CD14-positive monocyte (primary cell): ENCODE measurements at regions not wholly inside any gene's neighbourhood (a gene's known extent, or its start where the extent isn't known, plus 50 kb on each side); places are given as distances from the start of the nearest gene placed in this dataset.

ENCODE experiments used
- DNase-seq, 3 donors: peaks; one replicate each; pipeline ENCODE4 v3.0.0-alpha.2; 2011 to 2022
- H2AFZ ChIP-seq: 2 replicates; pipeline ENCODE4 v1.6.0; 2012; ENCODE audit warnings: mild to moderate bottlenecking, low read depth, low read length, inconsistent platforms; ENCODE audit not compliant: insufficient read depth, poor library complexity, severe bottlenecking
- H3K27ac ChIP-seq, 2 donors: 1 replicate in 1 of 2; 2 replicates in 1 of 2; pipeline ENCODE4 v1.5.1; 2012 to 2013; ENCODE audit warnings: low read length in 2 of 2, control low read depth in 1 of 2, inconsistent platforms in 1 of 2, low read depth in 1 of 2, mild to moderate bottlenecking in 1 of 2
- H3K27me3 ChIP-seq, 2 donors: one replicate each; pipeline versions ENCODE4 v1.6.0 to v1.6.1; 2011 to 2013; ENCODE audit warnings: low read length in 2 of 2; ENCODE audit not compliant: control insufficient read depth in 2 of 2, insufficient read depth in 2 of 2
- H3K36me3 ChIP-seq, 2 donors: replicated peaks in 1 of 2; 1 replicate in 1 of 2; 2 replicates in 1 of 2; pipeline versions ENCODE4 v1.5.1 to v1.6.1; 2012 to 2013; ENCODE audit warnings: low read length in 2 of 2, control low read depth in 1 of 2, inconsistent platforms in 1 of 2, mild to moderate bottlenecking in 1 of 2; ENCODE audit not compliant: insufficient read depth in 2 of 2, control insufficient read depth in 1 of 2
- H3K4me1 ChIP-seq, 2 donors: 1 replicate in 1 of 2; 2 replicates in 1 of 2; pipeline versions ENCODE4 v1.5.1 to v1.6.1; 2012 to 2013; ENCODE audit warnings: low read length in 2 of 2, control low read depth in 1 of 2, inconsistent platforms in 1 of 2, mild to moderate bottlenecking in 1 of 2, moderate library complexity in 1 of 2; ENCODE audit not compliant: insufficient read depth in 2 of 2, control insufficient read depth in 1 of 2
- H3K4me2 ChIP-seq: replicated peaks from 2 replicates; pipeline ENCODE3; 2012; ENCODE audit warnings: low read length, moderate library complexity, mild to moderate bottlenecking; ENCODE audit not compliant: poor library complexity, severe bottlenecking; ENCODE audit errors: extremely low read depth
- H3K4me3 ChIP-seq, 3 experiments: fragments of 200-600 bp in 1 of 3; sonication (generic) in 1 of 3; replicated peaks in 1 of 3; 1 replicate in 2 of 3; 2 replicates in 1 of 3; pipeline ENCODE4 v1.5.1; 2011 to 2013; ENCODE audit warnings: low read length in 3 of 3, mild to moderate bottlenecking in 3 of 3, control low read depth in 2 of 3, low read depth in 2 of 3, inconsistent platforms in 1 of 3, moderate library complexity in 1 of 3
- H3K79me2 ChIP-seq: 2 replicates; pipeline ENCODE4 v1.6.0; 2012; ENCODE audit warnings: mild to moderate bottlenecking, control low read depth, inconsistent platforms, low read length, moderate library complexity; ENCODE audit not compliant: insufficient read depth
- H3K9ac ChIP-seq: 2 replicates; pipeline ENCODE4 v1.6.0; 2017; ENCODE audit warnings: low read length, mild to moderate bottlenecking; ENCODE audit not compliant: insufficient read depth, poor library complexity, severe bottlenecking
- H3K9me3 ChIP-seq, 2 donors: replicated peaks in 1 of 2; 1 replicate in 1 of 2; 2 replicates in 1 of 2; pipeline versions ENCODE4 v1.5.1 to v1.6.1; 2012 to 2013; ENCODE audit warnings: low read length in 2 of 2, control low read depth in 1 of 2; ENCODE audit not compliant: control insufficient read depth in 1 of 2, insufficient read depth in 1 of 2
- H4K20me1 ChIP-seq: 2 replicates; pipeline ENCODE4 v1.6.0; 2012; ENCODE audit warnings: mild to moderate bottlenecking, low read length, control low read depth, moderate library complexity; ENCODE audit not compliant: insufficient read depth
- H3K27ac Mint-ChIP-seq, 7 donors: one replicate each; pipeline ENCODE4 v1.8.0; 2020; ENCODE audit warnings: mild to moderate bottlenecking in 7 of 7, mixed read lengths in 7 of 7, moderate library complexity in 6 of 7, inconsistent platforms in 2 of 7
- H3K27me3 Mint-ChIP-seq, 3 donors: one replicate each; pipeline ENCODE4 v1.8.0; 2021 to 2022; ENCODE audit warnings: low read depth in 3 of 3, mild to moderate bottlenecking in 3 of 3, mixed read lengths in 3 of 3, moderate library complexity in 3 of 3, inconsistent platforms in 1 of 3
- H3K36me3 Mint-ChIP-seq, 2 donors: one replicate each; pipeline ENCODE4 v1.8.0; 2020; ENCODE audit warnings: mixed read lengths in 2 of 2, inconsistent platforms in 1 of 2, mild to moderate bottlenecking in 1 of 2
- H3K4me1 Mint-ChIP-seq: one replicate; pipeline ENCODE4 v1.8.0; 2020; ENCODE audit warnings: mild to moderate bottlenecking, mixed read lengths
- H3K4me3 Mint-ChIP-seq, 2 donors: one replicate each; pipeline ENCODE4 v1.8.0; 2020; ENCODE audit warnings: mild to moderate bottlenecking in 2 of 2, mixed read lengths in 2 of 2, moderate library complexity in 1 of 2
- H3K9me3 Mint-ChIP-seq, 7 donors: one replicate each; pipeline ENCODE4 v1.8.0; 2020 to 2022; ENCODE audit warnings: mixed read lengths in 7 of 7, mild to moderate bottlenecking in 6 of 7, moderate library complexity in 6 of 7, inconsistent platforms in 2 of 7
- WGBS: methylation state at CpG from one replicate; pipeline ENCODE4 v1.1.5; 2013; ENCODE audit warnings: missing lambda C conversion rate; ENCODE audit not compliant: insufficient coverage; 5-methylcytosine and 5-hydroxymethylcytosine counted together
- intact Hi-C, 2 donors: fragments of 100-400 bp; cut with micrococcal nuclease; formaldehyde crosslinking; loops; one replicate each; pipeline versions ENCODE4 v1.15.0 to v1.15.1; 2023
- TF ChIP-seq, protein P1 (sequence below): fragments of 200-600 bp; IDR thresholded peaks from one replicate; pipeline ENCODE4 v1.8.0; 2022; ENCODE audit warnings: antibody characterized with exemption, mild to moderate bottlenecking

- H3K27ac Mint-ChIP-seq: no peak overlapping the region
- intact Hi-C loops: no loop called here
These were observed 172.7 kb downstream of the RRAGC start for GRCh38 chr1:38686927-38687255.

DNA sequence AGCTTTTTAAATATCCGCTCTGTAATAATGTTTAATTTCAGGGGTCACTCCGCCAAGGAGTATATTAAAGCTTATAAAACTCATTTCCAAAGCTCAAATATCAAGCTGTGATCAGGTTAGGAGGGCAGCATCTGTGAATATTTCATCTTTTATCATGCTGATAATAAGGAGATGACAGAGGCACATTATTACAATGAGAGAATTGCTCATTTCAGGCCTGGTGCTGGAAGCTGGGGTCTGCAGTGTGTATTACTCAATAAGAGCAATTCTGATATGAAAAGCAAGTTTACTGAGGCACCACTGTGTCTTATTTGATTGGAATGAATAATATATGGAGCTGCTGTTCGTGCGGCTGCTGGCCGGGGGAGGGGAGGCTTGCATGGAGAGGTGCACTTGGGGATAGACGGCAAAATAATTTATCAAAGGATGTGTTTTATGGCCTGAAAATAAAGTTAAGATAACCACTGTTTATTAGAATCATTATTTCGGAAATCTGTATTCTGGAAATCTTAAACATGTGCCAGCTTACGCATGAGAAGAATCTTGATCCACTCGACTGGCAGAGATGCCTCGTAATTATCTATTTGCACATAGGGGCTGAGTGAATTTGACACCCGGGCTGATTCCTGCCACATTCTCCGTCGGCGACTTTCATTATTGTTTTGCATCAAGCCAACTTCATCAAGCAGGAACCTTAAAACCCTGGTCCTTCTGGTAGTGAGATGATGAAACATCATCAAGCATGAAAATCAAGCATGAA lies 173.2 kb downstream of the RRAGC start:
- no peak for DNase-seq
- Mint-ChIP-seq H3K27me3 (peaks cover 3 to 20% (median 5%) of the 10 kb centered on the region in 3 donors), H3K27ac (no peak overlapping the region), H3K4me1 (no peaks in the 10 kb centered on the region), H3K4me3 (no peak overlapping the region), H3K36me3 (no peaks in the 10 kb centered on the region), H3K9me3 (peaks cover 0 to 5% (median 0%) of the 10 kb centered on the region in 7 donors)
- TF ChIP-seq, protein P1, sequence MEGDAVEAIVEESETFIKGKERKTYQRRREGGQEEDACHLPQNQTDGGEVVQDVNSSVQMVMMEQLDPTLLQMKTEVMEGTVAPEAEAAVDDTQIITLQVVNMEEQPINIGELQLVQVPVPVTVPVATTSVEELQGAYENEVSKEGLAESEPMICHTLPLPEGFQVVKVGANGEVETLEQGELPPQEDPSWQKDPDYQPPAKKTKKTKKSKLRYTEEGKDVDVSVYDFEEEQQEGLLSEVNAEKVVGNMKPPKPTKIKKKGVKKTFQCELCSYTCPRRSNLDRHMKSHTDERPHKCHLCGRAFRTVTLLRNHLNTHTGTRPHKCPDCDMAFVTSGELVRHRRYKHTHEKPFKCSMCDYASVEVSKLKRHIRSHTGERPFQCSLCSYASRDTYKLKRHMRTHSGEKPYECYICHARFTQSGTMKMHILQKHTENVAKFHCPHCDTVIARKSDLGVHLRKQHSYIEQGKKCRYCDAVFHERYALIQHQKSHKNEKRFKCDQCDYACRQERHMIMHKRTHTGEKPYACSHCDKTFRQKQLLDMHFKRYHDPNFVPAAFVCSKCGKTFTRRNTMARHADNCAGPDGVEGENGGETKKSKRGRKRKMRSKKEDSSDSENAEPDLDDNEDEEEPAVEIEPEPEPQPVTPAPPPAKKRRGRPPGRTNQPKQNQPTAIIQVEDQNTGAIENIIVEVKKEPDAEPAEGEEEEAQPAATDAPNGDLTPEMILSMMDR: no peak
- H3K4me1 ChIP-seq: no peaks in the 10 kb centered on the region
- H2AFZ ChIP-seq: no peak overlapping the region
- H3K79me2 ChIP-seq: no peaks in the 10 kb centered on the region
- intact Hi-C loops: no loop called here
- no peak overlapping the region for H3K4me2 ChIP-seq
- no peaks in the 10 kb centered on the region for H3K36me3 ChIP-seq
- no peaks in the 10 kb centered on the region for H4K20me1 ChIP-seq
- peaks cover 3 to 6% of the 10 kb centered on the region in 2 donors for H3K27me3 ChIP-seq
- no peak overlapping the region for H3K9ac ChIP-seq
- no peak overlapping the region for H3K27ac ChIP-seq
- H3K4me3 ChIP-seq: no peak overlapping the region
- 97% methylated on average over 7 of the region's 14 CpGs for WGBS
- no peaks in the 10 kb centered on the region for H3K9me3 ChIP-seq

More at GRCh38 chr1:38686927-38687255, 172.7 kb downstream of the RRAGC start:
- H3K4me1 Mint-ChIP-seq: no peaks in the 10 kb centered on the region
- H3K27ac ChIP-seq: no peak overlapping the region
- peaks cover 0 to 5% (median 0%) of the 10 kb centered on the region in 7 donors for H3K9me3 Mint-ChIP-seq
- peaks cover 5 to 23% (median 5%) of the 10 kb centered on the region in 3 donors for H3K27me3 Mint-ChIP-seq
- no peaks in the 10 kb centered on the region for H4K20me1 ChIP-seq
- H3K36me3 Mint-ChIP-seq: no peaks in the 10 kb centered on the region
- no peaks in the 10 kb centered on the region for H3K79me2 ChIP-seq
- DNase-seq: no peak
- H3K4me2 ChIP-seq: no peak overlapping the region
- H2AFZ ChIP-seq: no peak overlapping the region
- no peaks in the 10 kb centered on the region for H3K4me1 ChIP-seq
- no peak overlapping the region for H3K4me3 ChIP-seq
- 66% methylated on average over 2 of the region's 2 CpGs for WGBS
- no peak overlapping the region for H3K9ac ChIP-seq
- TF ChIP-seq, protein P1: no peak
- peaks cover 3 to 6% of the 10 kb centered on the region in 2 donors for H3K27me3 ChIP-seq
- no peaks in the 10 kb centered on the region for H3K36me3 ChIP-seq
- H3K4me3 Mint-ChIP-seq: no peak overlapping the region
- no peaks in the 10 kb centered on the region for H3K9me3 ChIP-seq
